ENCODE measurements at regions not wholly inside any gene's neighbourhood (a gene's known extent, or its start where the extent isn't known, plus 50 kb on each side); places are given as distances from the start of the nearest gene placed in this dataset.

GRCh38 chr6:14317387-14317970 is 199.9 kb downstream of the CD83 start:
- TF ChIP-seq PATZ1 (CRISPR knock-in tag; IDR thresholded peaks at IDR 0.05; ENCODE audit: borderline replicate concordance) (no peak), ISL1 (CRISPR knock-in tag; IDR thresholded peaks at IDR 0.05) (no peak), TSHZ2 (CRISPR knock-in tag; IDR thresholded peaks at IDR 0.05) (no peak), CSRNP3 (CRISPR knock-in tag; IDR thresholded peaks at IDR 0.05) (no peak), ZFP30 (CRISPR knock-in tag; IDR thresholded peaks at IDR 0.05) (no peak), CSDC2 (CRISPR knock-in tag; IDR thresholded peaks at IDR 0.05) (no peak), ZFP3 (CRISPR knock-in tag; IDR thresholded peaks at IDR 0.05) (no peak), BACH2 (CRISPR knock-in tag; IDR thresholded peaks at IDR 0.05; ENCODE audit: borderline replicate concordance) (no peak), SNAI2 (CRISPR knock-in tag; IDR thresholded peaks at IDR 0.05) (no peak)
